ENCODE measurements at regions not wholly inside any gene's neighbourhood (a gene's known extent, or its start where the extent isn't known, plus 50 kb on each side); places are given as distances from the start of the nearest gene placed in this dataset.

DNA sequence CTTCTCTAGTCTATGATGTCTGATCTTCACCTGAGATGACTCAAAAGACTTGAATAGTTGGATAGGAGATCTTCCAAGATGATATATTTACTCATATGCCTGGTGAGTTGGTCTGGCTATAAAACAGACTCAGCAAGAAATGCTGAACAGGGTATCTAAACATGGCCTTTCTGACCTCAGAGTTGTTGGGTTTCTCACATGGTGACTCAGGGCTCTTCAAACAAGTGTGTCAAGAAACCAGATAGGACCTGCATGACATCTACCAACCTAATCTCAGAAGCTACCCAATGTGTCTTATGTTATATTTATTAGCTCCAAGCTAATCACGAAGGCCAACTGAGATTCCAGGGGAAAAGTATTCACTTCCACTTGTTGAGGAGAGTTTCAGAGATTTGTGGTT lies 1477.3 kb downstream of the CDH8 start:
- TF ChIP-seq, protein P1, sequence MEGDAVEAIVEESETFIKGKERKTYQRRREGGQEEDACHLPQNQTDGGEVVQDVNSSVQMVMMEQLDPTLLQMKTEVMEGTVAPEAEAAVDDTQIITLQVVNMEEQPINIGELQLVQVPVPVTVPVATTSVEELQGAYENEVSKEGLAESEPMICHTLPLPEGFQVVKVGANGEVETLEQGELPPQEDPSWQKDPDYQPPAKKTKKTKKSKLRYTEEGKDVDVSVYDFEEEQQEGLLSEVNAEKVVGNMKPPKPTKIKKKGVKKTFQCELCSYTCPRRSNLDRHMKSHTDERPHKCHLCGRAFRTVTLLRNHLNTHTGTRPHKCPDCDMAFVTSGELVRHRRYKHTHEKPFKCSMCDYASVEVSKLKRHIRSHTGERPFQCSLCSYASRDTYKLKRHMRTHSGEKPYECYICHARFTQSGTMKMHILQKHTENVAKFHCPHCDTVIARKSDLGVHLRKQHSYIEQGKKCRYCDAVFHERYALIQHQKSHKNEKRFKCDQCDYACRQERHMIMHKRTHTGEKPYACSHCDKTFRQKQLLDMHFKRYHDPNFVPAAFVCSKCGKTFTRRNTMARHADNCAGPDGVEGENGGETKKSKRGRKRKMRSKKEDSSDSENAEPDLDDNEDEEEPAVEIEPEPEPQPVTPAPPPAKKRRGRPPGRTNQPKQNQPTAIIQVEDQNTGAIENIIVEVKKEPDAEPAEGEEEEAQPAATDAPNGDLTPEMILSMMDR (IDR thresholded peaks at IDR 0.05) = no peak
- TF ChIP-seq EP300 (IDR thresholded peaks at IDR 0.05) (no peak), KDM5A (IDR thresholded peaks at IDR 0.05) (no peak), SREBF2 (IDR thresholded peaks at IDR 0.05) (no peak), HEYL (CRISPR knock-in tag; IDR thresholded peaks at IDR 0.05) (no peak)
- TF ChIP-seq, protein P2, sequence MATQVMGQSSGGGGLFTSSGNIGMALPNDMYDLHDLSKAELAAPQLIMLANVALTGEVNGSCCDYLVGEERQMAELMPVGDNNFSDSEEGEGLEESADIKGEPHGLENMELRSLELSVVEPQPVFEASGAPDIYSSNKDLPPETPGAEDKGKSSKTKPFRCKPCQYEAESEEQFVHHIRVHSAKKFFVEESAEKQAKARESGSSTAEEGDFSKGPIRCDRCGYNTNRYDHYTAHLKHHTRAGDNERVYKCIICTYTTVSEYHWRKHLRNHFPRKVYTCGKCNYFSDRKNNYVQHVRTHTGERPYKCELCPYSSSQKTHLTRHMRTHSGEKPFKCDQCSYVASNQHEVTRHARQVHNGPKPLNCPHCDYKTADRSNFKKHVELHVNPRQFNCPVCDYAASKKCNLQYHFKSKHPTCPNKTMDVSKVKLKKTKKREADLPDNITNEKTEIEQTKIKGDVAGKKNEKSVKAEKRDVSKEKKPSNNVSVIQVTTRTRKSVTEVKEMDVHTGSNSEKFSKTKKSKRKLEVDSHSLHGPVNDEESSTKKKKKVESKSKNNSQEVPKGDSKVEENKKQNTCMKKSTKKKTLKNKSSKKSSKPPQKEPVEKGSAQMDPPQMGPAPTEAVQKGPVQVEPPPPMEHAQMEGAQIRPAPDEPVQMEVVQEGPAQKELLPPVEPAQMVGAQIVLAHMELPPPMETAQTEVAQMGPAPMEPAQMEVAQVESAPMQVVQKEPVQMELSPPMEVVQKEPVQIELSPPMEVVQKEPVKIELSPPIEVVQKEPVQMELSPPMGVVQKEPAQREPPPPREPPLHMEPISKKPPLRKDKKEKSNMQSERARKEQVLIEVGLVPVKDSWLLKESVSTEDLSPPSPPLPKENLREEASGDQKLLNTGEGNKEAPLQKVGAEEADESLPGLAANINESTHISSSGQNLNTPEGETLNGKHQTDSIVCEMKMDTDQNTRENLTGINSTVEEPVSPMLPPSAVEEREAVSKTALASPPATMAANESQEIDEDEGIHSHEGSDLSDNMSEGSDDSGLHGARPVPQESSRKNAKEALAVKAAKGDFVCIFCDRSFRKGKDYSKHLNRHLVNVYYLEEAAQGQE (IDR thresholded peaks at IDR 0.05) = no peak
- TF ChIP-seq, protein P3, sequence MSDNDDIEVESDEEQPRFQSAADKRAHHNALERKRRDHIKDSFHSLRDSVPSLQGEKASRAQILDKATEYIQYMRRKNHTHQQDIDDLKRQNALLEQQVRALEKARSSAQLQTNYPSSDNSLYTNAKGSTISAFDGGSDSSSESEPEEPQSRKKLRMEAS (IDR thresholded peaks at IDR 0.05) = no peak
- TF ChIP-seq, protein P4, sequence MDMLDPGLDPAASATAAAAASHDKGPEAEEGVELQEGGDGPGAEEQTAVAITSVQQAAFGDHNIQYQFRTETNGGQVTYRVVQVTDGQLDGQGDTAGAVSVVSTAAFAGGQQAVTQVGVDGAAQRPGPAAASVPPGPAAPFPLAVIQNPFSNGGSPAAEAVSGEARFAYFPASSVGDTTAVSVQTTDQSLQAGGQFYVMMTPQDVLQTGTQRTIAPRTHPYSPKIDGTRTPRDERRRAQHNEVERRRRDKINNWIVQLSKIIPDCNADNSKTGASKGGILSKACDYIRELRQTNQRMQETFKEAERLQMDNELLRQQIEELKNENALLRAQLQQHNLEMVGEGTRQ (IDR thresholded peaks at IDR 0.05) = no peak
